ENCODE measurements at regions not wholly inside any gene's neighbourhood (a gene's known extent, or its start where the extent isn't known, plus 50 kb on each side); places are given as distances from the start of the nearest gene placed in this dataset.

GRCh38 chr15:91803260-91803659, 50.2 kb upstream of the SLCO3A1 start:
- no peaks in the 10 kb centered on the region for H3K36me3 ChIP-seq (ENCODE audit: insufficient read depth, low read length)
- no peak overlapping the region for H3K4me3 ChIP-seq (ENCODE audit: low read depth in 1 of 2, low read length in 2 of 2)
- no peaks in the 10 kb centered on the region for H3K4me1 ChIP-seq (ENCODE audit: insufficient read depth, low read length)
- no peaks in the 10 kb centered on the region for H3K27me3 ChIP-seq (ENCODE audit: control insufficient read depth in 1 of 2, insufficient read depth in 2 of 2, low read length in 2 of 2)
- H3K9me3 ChIP-seq (ENCODE audit: low read length), result no peaks in the 10 kb centered on the region
- no peak overlapping the region for H3K9ac ChIP-seq (ENCODE audit: low read length)
- H3K27ac ChIP-seq (ENCODE audit: low read depth, low read length), result no peak overlapping the region

Measured in muscle layer of colon (tissue), 2 donors.